ENCODE measurements at regions not wholly inside any gene's neighbourhood (a gene's known extent, or its start where the extent isn't known, plus 50 kb on each side); places are given as distances from the start of the nearest gene placed in this dataset.

GRCh38 chr11:42812361-42812760, 499.4 kb upstream of the API5 start:
- TF ChIP-seq CTCF (IDR thresholded peaks at IDR 0.05; ENCODE audit: insufficient read depth, low read depth, low read length), result no peak
- no peak for TF ChIP-seq EZH2 (IDR thresholded peaks at IDR 0.05; ENCODE audit: insufficient read depth, low read length)
